ENCODE measurements at regions not wholly inside any gene's neighbourhood (a gene's known extent, or its start where the extent isn't known, plus 50 kb on each side); places are given as distances from the start of the nearest gene placed in this dataset.

DNA sequence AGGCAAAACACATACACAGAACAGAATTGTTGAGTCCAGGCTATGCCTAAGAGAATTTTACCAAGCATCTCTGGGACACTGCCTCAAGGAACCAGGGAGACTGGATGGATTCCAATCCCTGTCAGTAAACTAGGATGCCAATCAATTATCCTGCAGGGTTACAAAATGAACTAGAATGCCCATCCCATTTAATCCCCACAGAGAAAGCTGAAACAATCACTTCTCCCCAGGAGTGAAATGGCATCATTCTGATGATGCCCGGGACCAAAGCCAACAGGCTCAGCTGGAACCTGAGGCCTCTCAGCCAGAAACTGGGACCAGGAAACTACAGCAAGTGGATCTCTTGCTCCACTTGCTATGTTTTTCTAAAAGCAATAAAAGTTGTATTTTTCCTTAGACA, 130.0 kb upstream of the TJP1 start:
- no peak for DNase-seq (ENCODE audit: low read depth in 2 of 2)

DNA sequence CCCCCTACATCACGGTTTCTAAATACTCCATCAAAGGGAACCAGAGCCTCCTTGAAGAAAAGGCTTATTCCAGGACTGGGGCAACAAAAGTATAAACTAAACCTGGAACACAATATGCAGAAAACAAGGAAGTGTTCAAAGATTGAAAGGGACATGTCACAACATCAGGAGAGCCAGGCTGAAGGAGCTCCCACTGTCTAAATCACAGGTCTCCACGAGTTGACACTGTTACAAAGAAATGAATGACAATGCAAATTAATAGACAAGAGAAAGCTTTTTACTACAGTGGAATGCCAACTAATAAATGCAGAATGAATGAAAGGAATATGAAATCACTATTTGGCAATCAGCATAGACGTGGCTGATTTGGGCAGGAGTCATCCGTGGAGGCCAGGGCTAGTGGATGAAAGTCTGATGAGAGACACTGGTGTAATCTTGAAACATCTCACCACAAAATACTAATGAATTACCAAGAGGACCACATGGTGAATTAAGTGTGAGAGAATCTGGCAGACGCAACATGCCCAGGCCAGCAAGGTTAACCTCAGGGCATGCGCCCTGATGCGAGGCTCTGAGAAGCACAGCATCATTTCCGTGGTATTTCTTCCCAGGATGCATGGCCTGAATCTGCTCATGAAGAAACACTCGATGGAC, 123.8 kb upstream of the TJP1 start:
- no peak for DNase-seq (ENCODE audit: low read depth in 2 of 2)

DNA sequence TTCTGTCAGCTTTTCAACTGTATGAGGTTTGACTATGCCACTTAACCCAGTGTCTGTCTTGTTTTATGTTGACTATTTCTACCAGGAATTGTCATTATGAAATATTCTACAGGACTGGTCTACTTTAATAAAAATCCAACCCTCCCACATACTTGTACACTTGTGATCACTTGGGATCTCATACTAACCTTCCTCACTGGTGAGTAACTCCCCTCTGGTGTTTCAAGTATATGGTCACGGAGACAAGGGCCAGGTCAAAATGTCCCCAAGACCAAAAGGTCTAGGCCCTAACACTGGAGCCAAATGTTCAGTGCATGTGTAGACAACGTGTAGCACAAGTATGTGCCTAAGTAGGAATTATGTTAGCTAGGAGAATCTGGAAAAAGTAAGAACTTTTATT, 122.7 kb upstream of the TJP1 start:
- DNase-seq (ENCODE audit: low read depth in 2 of 2), result no peak

DNA sequence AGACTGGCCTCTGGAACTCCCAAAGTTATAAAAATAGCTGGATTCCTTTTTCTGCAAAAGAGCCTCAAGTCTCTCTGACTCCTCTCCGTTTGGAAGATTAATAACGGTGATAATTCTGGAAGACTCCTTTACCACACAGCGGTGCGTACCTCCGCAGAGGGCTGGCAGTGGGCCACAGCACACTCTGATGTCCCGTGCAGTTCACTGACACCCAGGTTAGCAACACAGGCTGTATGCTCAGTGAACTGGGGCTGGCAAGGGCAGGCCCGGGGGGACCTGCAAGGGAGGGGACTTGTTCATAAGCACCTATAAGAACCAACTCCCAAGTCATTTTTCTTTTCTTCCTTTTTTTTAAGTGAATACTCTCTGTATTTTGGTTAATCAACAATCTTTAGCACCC, 120.3 kb upstream of the TJP1 start:
- no peak for DNase-seq (ENCODE audit: low read depth in 2 of 2)

DNA sequence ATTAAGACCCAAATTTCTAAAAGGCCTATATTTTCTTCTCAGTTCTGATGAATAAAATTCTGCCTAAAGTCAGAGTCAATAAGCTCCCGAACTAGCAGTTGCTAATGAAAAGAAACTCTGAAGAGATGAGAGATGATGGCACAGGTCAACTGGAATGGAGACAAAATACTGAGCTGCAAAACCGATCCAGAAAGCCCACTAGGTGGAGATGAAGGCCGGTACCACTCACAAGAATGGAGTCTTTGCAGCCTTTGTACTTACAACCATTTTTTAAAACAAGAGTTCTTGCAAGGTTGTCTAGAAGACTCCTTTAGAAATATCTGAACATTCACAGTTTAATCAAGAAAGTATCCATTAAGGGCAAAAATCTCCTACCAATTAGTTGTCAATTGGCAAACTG, 119.9 kb upstream of the TJP1 start:
- no peak for DNase-seq (ENCODE audit: low read depth in 2 of 2)

DNA sequence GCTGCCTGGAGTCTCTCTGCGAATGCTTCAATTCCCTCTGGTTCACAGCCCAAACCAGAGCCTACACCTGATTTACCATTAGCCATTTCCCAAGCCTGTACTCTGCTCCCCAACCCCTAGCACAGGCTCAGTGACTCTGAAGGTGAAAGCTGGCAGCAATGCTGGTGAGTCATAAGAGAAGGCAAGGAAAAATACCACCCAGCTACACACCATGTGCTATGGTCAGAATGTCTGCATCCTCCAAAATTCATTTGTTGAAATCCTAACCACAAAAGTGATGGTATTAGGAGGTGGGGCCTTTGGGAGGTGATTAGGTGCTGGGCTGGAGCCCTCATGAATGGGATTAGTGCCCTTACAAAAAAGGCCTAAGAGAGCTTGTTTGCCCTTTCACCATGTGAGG, 117.1 kb upstream of the TJP1 start:
- DNase-seq (ENCODE audit: low read depth in 2 of 2), result no peak

DNA sequence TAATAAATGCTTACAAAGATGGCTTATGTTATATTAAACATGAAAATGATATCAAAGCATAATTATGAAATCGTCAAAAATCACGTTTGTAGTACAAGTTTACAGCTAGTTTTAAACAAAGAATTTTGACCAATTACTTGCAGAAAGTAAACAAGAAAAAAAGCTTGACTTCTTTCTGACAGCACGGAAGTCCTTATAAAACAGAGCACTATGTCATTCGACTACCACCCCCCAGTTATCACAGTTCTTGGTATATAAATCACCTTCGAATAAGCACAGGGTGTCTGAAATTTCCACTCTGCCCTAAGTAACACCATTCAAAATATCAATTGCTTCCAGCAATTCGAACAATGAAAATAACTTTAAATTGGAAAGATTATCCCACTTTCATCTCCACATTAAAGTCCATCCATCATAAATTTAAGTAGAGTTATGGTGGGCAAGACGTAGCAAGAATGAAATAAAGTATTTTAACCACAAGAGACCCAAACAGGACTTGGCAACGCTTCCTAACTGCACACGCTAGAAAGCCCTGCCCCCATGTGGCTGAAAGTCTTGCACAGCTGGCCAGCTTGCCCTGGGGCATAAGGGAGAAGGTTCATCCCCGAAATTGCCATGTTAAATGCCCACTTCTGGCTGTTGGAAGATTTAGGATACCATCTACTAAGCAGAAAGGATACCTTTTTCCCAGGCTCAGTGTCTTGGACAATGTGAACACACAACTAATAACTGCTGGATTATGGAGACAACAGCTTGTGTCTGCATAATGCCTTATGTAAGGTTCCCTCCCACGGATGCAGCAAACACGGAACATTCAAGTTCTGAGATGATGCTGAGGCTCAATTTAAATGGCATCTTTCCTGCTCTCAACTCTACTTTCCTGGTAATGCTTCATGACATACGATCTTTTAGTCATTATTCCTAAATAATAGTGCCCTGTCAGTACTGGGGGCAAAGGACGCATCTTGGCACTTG, 116.4 kb upstream of the TJP1 start:
- DNase-seq (ENCODE audit: low read depth in 2 of 2), result no peak

DNA sequence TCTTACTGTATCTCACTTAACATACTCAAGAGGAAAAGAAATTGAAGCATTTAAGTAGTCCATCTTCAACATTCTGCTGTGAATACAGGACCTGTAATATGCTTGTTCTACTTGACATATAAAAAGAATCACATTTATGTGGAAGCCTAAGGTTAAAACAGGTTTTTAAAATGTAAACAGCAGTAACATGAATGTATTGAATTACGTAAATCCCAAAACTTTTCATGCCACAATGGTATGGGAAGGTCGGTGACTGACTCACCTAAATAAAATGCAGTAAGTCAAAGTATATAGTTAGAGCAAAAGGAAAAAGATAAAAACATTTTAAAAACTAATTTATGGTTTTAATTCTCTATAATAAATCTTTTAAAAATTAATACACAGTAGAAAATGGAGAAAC, 115.7 kb upstream of the TJP1 start:
- DNase-seq (ENCODE audit: low read depth in 2 of 2), result no peak

DNA sequence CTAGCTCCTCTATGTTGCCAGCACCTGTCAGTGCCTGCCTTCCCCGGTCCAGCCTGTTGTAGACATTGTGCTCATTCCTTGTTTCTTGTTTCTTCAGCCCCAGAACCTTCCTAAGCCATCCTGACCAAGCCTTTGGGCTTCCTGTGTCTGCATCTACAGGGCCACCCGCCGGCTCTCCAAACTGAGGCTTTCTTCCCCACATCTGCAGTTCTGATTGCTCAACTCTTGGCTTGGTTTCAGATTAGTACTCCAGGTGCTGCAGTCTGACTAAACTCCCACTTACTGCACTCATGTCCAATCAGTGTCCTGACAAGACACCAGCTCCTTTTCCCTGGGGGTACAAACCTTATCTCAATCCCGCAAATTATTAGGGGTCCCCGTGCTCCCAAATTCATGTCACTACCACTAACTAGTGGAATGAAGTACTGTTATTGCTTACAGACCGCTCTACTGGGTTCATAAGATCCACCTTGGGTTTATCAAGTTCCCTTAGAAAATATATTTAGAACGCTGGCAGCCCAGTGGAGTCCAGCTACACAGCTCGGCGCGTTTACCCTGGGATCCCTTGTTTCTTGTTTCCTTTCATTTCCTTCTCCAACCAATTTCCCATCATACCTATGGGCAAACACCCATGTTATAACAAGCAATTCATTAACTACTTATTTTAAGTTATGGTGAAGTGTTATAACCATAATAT, 114.2 kb upstream of the TJP1 start:
- no peak for DNase-seq (ENCODE audit: low read depth in 2 of 2)

DNA sequence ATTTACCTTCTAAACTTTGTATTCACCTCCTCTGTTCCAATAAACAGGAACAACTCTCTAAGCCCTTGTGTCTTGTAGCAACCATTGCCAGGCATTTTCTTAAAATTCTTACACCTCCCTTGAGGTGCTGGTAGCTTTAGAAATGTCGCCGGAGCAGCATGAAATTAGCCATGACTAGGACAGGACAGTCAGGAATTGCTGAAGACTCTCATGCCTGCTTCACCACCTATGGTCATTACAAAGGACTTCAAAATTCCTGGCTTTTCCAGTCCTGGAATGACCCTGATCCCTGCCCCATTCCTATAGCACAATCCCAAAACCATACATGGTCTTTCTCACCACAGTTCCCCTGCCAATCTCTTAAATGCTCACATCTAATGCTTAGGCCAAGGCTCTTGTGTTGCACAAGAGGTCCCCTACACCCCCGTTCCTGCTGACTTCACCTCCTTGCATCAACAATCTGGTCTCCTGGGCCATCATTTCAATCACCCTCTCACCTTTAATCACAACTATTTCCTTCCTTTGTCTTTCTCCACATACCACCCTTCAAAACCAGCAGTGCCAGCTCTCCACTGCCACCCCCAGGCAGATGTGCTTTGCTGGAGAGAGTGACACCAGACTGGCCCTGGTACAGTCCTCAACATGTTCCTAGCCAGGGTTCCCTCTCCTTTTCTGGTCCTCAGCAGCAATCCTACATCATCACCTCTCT, 113.2 kb upstream of the TJP1 start:
- no peak for DNase-seq (ENCODE audit: low read depth in 2 of 2)

DNA sequence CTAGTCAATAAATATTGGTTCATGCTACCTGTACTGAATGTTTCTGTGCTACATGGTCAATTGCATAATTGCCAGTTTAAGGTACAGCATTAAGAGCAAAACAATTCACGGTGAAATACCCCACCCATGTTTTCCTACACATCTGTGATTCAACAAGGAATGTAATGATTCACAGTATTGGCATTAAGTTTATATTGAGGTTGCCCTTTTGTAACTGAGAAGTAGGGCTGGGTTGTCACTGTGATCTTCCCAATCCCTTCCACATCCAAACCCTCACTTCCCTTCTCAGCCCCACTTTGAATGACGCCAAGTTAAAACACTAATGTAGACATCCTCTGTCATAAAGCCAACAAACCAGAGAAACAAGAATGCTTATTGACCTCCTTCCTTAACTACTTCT, 112.0 kb upstream of the TJP1 start:
- no peak for DNase-seq (ENCODE audit: low read depth in 2 of 2)

DNA sequence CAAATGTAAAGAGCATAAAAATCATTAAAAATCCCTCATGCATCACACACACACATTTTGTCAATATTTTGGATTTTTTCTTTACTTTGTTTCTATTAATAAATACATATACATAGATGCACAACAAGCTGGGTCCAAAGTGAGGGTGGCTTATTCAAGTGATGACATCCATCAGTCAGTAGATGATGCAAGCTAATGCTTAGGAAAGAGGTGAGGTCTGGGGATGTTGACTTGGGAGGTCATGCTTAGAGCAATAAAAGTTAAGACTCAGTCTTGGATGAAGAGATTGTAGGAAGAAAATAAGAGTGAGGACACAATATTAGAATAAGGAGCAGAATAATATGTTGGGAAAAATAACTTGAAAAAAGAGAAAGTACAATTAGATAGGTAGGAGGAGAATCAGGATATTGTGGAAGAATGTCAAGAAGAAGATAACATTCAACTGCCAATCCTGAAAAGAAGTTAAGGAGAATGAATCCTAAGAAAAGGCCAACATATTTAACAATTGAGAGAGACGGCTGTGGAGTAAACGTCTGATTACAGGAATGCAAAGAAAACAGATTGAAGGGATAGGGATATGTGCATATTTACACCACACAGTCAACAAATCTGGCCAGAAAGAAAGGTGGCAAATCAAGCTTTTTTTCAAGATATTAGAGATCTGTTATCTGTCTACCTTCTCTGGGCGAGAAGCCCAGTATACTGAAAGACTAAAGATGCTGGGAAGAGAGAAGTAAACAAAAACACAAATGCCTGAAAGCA, 111.0 kb upstream of the TJP1 start:
- DNase-seq (ENCODE audit: low read depth in 2 of 2), result no peak

DNA sequence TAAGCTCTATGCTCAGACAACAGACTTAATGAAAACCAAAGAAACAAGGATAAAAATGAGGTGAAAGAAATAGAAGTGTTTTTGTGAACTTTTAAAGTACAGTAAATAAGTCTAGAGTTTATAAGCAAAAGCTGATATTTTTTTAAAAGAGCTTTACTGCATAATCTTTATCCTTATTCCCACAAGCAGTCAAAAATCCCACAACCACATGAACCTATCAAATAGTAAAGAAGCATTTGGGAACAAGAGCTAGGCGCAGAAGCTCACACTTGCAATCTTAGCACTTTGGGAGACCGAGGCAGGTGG, 103.8 kb upstream of the TJP1 start:
- no peak for DNase-seq (ENCODE audit: low read depth in 2 of 2)

DNA sequence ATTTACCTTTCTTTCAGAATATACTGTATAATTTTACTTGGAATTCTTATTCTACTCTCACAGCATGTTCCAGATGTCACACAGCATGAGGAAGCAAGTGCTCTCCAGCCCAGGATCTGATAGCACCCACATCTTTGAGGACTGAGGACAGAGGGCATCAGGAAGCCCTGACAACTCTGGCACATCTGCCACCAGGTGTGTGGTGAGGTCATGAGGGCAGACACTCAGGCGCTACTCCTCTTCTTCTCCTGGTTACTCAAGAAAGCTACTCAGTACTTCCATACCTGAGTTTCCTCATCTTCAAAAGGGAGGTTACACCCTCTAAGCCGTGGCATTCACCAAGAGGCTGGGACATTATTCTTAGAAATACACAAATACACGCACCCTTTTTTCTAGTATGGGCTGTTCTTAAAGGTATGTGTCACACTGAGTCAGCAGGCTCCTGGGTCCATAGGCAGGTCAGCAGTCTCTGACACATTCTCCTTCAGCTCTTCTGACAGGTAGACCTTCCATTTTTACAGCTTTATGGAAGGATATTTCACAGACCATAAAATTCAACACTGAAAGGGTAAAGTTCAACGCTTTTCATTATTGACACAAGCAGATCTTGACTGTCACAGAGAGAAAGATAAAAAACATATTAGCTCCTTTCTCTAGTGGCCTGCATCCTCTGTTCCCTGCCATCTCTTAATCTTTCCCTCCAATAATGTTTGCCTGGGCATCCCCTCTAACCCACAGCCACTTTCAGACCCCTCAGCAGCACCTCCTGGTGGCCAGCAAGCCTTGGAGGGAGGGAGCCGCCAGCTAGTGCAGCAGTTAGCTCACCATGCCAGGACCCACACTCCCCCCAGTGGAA, 103.2 kb upstream of the TJP1 start:
- DNase-seq (ENCODE audit: low read depth in 2 of 2), result peak in 1 of 2 donors; percentile 28

DNA sequence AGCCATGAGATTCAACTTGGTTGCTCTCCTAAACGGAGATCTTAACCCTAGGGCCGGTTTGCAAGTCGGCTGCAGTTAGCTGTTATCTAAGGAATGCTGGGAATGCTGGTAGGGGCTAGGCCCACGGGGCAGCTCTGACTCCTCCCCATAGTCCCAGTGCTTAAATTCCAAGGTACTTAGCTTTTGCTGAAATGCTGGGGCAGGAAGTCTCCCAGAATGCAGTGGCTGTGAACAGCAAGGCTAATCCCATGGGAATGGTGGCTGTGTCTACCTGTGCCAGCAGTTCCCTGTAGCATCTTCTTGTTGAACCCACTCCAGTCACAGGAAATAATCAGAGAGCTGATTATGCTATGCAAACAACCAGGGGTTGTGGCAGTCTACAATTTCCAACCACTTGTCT, 102.5 kb upstream of the TJP1 start:
- no peak for DNase-seq (ENCODE audit: low read depth in 2 of 2)

DNA sequence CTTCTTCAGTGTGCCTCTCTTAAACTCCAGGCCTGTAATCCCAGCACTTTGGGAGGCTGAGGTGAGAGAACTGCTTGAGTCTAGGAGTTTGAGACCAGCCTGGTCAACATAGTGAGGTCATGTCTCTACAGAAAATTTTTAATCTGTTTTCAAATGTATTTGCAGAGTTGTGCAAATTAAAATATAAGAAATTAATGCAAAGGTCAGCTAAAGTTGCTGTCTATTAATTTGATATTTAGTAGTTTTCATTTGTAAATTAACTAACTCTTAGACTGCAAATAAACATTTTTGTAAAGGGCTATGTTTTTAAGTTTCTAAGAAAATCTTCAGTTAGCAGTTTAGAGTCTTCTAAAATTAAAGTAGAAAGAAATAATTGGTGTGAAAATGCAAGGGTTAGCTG, 99.9 kb upstream of the TJP1 start:
- no peak for DNase-seq (ENCODE audit: low read depth in 2 of 2)

DNA sequence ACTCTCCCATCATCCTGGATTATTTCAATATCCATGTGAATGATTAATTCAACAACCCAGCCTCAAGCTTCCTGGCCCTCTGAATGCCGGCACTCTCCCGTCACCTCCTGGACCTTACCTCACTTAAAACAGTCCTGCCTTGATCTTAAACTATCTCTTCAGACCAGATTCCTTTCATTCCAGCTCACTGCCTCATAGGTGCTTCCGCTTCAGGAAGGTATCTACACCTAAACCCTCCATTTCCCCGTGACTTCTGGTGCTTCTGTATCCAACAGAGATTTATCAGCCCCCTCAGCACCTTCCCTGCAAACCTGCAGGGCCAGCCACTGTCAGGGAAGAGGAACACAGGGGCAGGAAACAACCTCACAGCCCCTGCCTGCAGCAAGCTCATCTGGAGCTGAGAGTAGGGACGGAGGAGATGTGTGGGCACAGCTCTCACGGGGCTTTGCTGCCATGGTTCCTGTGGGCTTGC, 98.9 kb upstream of the TJP1 start:
- DNase-seq (ENCODE audit: low read depth in 2 of 2), result no peak

DNA sequence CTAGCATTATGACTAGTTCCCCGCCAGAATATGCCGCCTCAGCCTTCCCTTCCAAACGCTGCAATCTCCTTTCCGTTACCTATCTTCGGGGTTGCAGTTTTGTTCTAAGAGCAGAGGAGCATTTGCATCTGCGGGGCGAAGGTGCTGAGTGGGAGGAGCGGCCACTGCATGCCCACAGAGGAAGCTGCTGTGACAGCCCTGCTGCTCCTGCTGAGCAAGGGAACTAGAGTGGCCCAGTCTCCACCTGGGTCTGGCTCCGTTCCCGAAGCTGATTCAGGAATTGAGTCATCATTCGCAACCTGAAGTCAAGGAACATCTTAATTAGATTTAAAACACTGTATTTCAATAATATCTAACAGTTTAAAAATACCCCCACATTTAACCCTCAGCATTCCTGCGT, 98.2 kb upstream of the TJP1 start:
- DNase-seq (ENCODE audit: low read depth in 2 of 2), result no peak

DNA sequence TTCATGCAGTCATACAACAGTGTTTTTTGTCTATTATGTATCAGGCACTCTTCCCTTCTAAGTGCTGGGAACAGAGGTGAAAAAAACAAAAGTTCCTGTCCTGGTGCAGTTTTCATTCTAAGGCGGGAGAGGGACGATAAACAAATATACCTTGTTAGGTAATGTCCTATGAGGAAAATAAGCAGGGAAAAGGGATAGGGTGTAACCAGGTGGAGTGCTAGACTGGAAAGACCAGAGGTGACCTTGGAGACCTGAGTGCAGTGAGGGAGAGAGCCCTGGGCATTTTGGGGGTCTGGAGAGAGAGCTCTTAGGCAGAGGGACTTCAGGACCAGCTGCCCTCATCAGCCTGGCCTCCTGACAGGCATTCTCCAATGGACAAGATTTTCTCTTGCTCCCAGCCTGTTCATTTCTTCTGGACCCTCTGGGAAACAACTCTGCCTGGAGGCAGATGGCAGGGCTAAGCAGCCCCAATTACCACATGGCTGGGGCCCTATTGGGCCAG, 97.2 kb upstream of the TJP1 start:
- DNase-seq (ENCODE audit: low read depth in 2 of 2), result no peak

All from activated CD4-positive, alpha-beta T cell treated with anti-CD3 and anti-CD28 coated beads for 24 hours (primary cell).